K562 (cell line): ENCODE measurements at regions not wholly inside any gene's neighbourhood (a gene's known extent, or its start where the extent isn't known, plus 50 kb on each side); places are given as distances from the start of the nearest gene placed in this dataset.

Experiments
- ATAC-seq: fragments of 200-7000 bp; cut with Tn5 transposase; 3 replicates; pipeline ENCODE4 v1.9.1; 2020; ENCODE audit warnings: moderate library complexity
- BruUV-seq: library from RNA; stranded (reverse); fragments of 400-500 nt; replicated peaks from 2 replicates; lab custom pipeline; 2021; lab: Mats Ljungman, UMichigan
- CTCF ChIA-PET: fragments of 300-600 bp; formaldehyde crosslinking; extraction: SDS; loops from one replicate; lab custom pipeline; 2021; ENCODE audit warnings: low intra/inter-chr PET ratio; lab: Yijun Ruan, JAX
- POLR2A ChIA-PET: fragments of 300-600, 350-650 bp; sonication (Branson Sonifier 250); formaldehyde crosslinking; extraction: SDS; loops from one replicate; lab custom pipeline; 2021; ENCODE audit warnings: antibody characterized with exemption, inconsistent platforms; lab: Yijun Ruan, JAX
- DNase-seq, 4 experiments: peaks; one replicate each; pipeline versions ENCODE4 v3.0.0 to v3.0.0-alpha.2; 2011 to 2018; ENCODE audit warnings: low spot score in 3 of 4, mixed read lengths in 3 of 4; ENCODE audit errors: extremely low read depth in 1 of 4
- FAIRE-seq: peaks from 2 replicates; lab custom pipeline; 2011; peaks lifted over from hg19 to GRCh38; lab: Jason Lieb, UNC
- H2AFZ ChIP-seq: 2 replicates; pipeline ENCODE4 v1.6.0; 2011; ENCODE audit warnings: low read depth, low read length, control low read depth, inconsistent platforms
- H3K27ac ChIP-seq: fragments of 200-600 bp; 3 replicates; pipeline ENCODE4 v1.8.0; 2011; ENCODE audit warnings: low read depth, mild to moderate bottlenecking, control low read depth, inconsistent platforms, low read length, moderate library complexity, mixed read lengths; ENCODE audit errors: extremely low read depth
- H3K27me3 ChIP-seq, 2 experiments: fragments of 300-600 bp in 1 of 2; 2 replicates in 1 of 2; 3 replicates in 1 of 2; pipeline versions ENCODE4 v1.6.0 to v1.8.0; 2011; ENCODE audit warnings: inconsistent platforms in 2 of 2, low read length in 2 of 2, mild to moderate bottlenecking in 1 of 2, mixed read lengths in 1 of 2, moderate library complexity in 1 of 2; ENCODE audit not compliant: control insufficient read depth in 2 of 2, insufficient read depth in 2 of 2
- H3K36me3 ChIP-seq: fragments of 300-600 bp; 3 replicates; pipeline ENCODE4 v1.8.0; 2011; ENCODE audit warnings: mild to moderate bottlenecking, low read length, inconsistent platforms; ENCODE audit not compliant: control insufficient read depth, insufficient read depth
- H3K4me1 ChIP-seq, 2 experiments: fragments of 200-600 bp in 1 of 2; replicated peaks in 1 of 2; 2 replicates in 1 of 2; 3 replicates in 1 of 2; pipeline versions ENCODE4 v1.5.1 to v1.8.0; 2011; ENCODE audit warnings: inconsistent platforms in 2 of 2, low read length in 2 of 2, mild to moderate bottlenecking in 1 of 2, mixed read lengths in 1 of 2, moderate library complexity in 1 of 2; ENCODE audit not compliant: control insufficient read depth in 2 of 2, insufficient read depth in 2 of 2
- H3K4me2 ChIP-seq: 2 replicates; pipeline ENCODE4 v1.6.1; 2011; ENCODE audit warnings: low read length, control low read depth, inconsistent platforms, mixed read lengths; ENCODE audit not compliant: insufficient read depth
- H3K4me3 ChIP-seq: fragments of 200-600 bp; sonication (generic), shearing (Covaris generic); 2 replicates; pipeline ENCODE4 v1.5.1; 2016; ENCODE audit warnings: control low read depth, inconsistent platforms
- H3K79me2 ChIP-seq: fragments of 200-600 bp; 3 replicates; pipeline ENCODE4 v1.8.0; 2011; ENCODE audit warnings: low read length, inconsistent platforms; ENCODE audit not compliant: control insufficient read depth, insufficient read depth
- H3K9ac ChIP-seq, 2 experiments: 2 replicates each; pipeline versions ENCODE4 v1.6.0 to v1.6.1; 2011; ENCODE audit warnings: low read depth in 2 of 2, low read length in 2 of 2, control low read depth in 1 of 2, inconsistent platforms in 1 of 2, mild to moderate bottlenecking in 1 of 2, mixed read lengths in 1 of 2; ENCODE audit not compliant: insufficient read depth in 1 of 2
- H3K9me1 ChIP-seq: one replicate; pipeline ENCODE4 v1.6.0; 2011; ENCODE audit warnings: inconsistent platforms, mild to moderate bottlenecking, low read length, moderate library complexity; ENCODE audit not compliant: control insufficient read depth, insufficient read depth
- H3K9me3 ChIP-seq: replicated peaks from 2 replicates; pipeline ENCODE4 v1.5.1; 2011; ENCODE audit warnings: low read depth, low read length, inconsistent platforms; ENCODE audit not compliant: control insufficient read depth, insufficient read depth
- H4K20me1 ChIP-seq: replicated peaks from 2 replicates; pipeline ENCODE4 v1.6.1; 2011; ENCODE audit warnings: low read length, inconsistent platforms, mixed read lengths; ENCODE audit not compliant: control insufficient read depth, insufficient read depth
- GTF2A2 ChIP-seq: IDR thresholded peaks from 2 replicates; pipeline ENCODE4 v1.6.1; 2016; ENCODE audit warnings: mild to moderate bottlenecking, missing genetic modification characterization, missing compliant biosample characterization
- HNRNPL ChIP-seq: fragments of 200-400 bp; formaldehyde crosslinking; IDR thresholded peaks from 2 replicates; pipeline ENCODE4 v1.6.1; 2017; ENCODE audit warnings: low read depth, mild to moderate bottlenecking, low read length
- MAFG ChIP-seq: fragments of 450-650 bp; conservative IDR thresholded peaks from 2 replicates; pipeline ENCODE4 v1.6.1; 2016; ENCODE audit warnings: missing genetic modification characterization, missing compliant biosample characterization
- NFXL1 ChIP-seq: fragments of 450-650 bp; formaldehyde crosslinking; IDR thresholded peaks from 2 replicates; pipeline ENCODE4 v1.4.0; 2021; ENCODE audit warnings: mild to moderate bottlenecking
- PCBP1 ChIP-seq: fragments of 200-400 bp; formaldehyde crosslinking; IDR thresholded peaks from 2 replicates; pipeline ENCODE4 v1.6.1; 2018; ENCODE audit warnings: mild to moderate bottlenecking, low read depth, low read length; ENCODE audit not compliant: poor library complexity, severe bottlenecking
- ZNF140 ChIP-seq: fragments of 250-450 bp; sonication (Bioruptor Pico); IDR thresholded peaks from 2 replicates; pipeline ENCODE4 v1.8.0; 2021; ENCODE audit warnings: moderate library complexity, mild to moderate bottlenecking, inconsistent platforms
- ZNF324 ChIP-seq: fragments of 250-450 bp; sonication (Bioruptor Pico); IDR thresholded peaks from 2 replicates; pipeline ENCODE4 v1.4.0; 2020; ENCODE audit warnings: mild to moderate bottlenecking
- WGBS: fragments of 100-300 bp; shearing (Covaris generic); methylation state at CpG from one replicate; pipeline ENCODE4 v1.1.6; 2016; ENCODE audit warnings: low coverage, mixed read lengths; ENCODE audit not compliant: insufficient coverage; ENCODE audit errors: missing lambda C conversion rate; 5-methylcytosine and 5-hydroxymethylcytosine counted together
- in situ Hi-C: fragments of 300-500 bp; cut with MboI; formaldehyde crosslinking; loops from 4 replicates; pipeline ENCODE4 v1.15.0; 2018; ENCODE audit warnings: inconsistent platforms, mixed read lengths
- intact Hi-C: fragments of 100-400 bp; cut with micrococcal nuclease; formaldehyde crosslinking; loops from 2 replicates; pipeline ENCODE4 v1.14.2; 2022
- TF ChIP-seq, protein P1 (sequence below): fragments of 250-450 bp; sonication (Bioruptor Pico); IDR thresholded peaks from 2 replicates; pipeline ENCODE4 v1.4.0; 2020; ENCODE audit warnings: mild to moderate bottlenecking, moderate library complexity, borderline replicate concordance

DNA sequence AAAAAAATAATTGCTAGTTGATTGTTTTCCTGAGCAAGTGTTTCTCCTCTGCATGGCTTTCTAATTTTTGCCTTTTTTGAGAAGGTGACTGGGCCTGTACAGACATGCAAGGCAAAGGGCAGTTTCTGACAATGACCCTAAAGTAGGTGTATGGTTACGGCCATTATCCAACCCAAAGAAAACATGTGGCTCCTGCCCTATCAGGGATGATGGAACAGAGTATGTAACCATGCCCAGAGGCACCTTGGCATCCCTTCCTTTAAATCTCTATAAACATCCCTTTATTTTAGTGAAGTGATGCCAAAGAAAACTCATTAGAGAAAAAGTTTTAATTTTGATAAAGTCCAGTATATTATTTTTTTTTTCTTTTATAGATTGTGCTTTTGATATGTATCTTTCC is 217.5 kb downstream of the LPIN1 start:
- H3K4me3 ChIP-seq, result no peak overlapping the region
- intact Hi-C loops (loop anchor here (10.0 kb wide), 1 partner anchor 311 kb away; no protein-coding TSS in a partner anchor), in situ Hi-C loops (no loop called here)
- no peaks in the 10 kb centered on the region for H3K79me2 ChIP-seq
- FAIRE-seq, result no peak
- TF ChIP-seq NFXL1 (no peak), ZNF324 (no peak), ZNF140 (no peak), PCBP1 (no peak), HNRNPL (no peak), GTF2A2 (tag) (no peak), MAFG (tag) (no peak)
- TF ChIP-seq, protein P1, sequence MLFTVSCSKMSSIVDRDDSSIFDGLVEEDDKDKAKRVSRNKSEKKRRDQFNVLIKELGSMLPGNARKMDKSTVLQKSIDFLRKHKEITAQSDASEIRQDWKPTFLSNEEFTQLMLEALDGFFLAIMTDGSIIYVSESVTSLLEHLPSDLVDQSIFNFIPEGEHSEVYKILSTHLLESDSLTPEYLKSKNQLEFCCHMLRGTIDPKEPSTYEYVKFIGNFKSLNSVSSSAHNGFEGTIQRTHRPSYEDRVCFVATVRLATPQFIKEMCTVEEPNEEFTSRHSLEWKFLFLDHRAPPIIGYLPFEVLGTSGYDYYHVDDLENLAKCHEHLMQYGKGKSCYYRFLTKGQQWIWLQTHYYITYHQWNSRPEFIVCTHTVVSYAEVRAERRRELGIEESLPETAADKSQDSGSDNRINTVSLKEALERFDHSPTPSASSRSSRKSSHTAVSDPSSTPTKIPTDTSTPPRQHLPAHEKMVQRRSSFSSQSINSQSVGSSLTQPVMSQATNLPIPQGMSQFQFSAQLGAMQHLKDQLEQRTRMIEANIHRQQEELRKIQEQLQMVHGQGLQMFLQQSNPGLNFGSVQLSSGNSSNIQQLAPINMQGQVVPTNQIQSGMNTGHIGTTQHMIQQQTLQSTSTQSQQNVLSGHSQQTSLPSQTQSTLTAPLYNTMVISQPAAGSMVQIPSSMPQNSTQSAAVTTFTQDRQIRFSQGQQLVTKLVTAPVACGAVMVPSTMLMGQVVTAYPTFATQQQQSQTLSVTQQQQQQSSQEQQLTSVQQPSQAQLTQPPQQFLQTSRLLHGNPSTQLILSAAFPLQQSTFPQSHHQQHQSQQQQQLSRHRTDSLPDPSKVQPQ (CRISPR knock-in tag), result no peak
- no peak overlapping the region for H3K27ac ChIP-seq
- no peak overlapping the region for H3K9ac ChIP-seq
- H3K36me3 ChIP-seq, result no peaks in the 10 kb centered on the region
- H2AFZ ChIP-seq, result no peak overlapping the region
- 58% methylated on average over 1 of the region's 1 CpG for WGBS
- H3K4me2 ChIP-seq, result no peak overlapping the region
- H3K9me3 ChIP-seq, result no peaks in the 10 kb centered on the region
- POLR2A ChIA-PET, result no interaction called here
- H3K9me1 ChIP-seq, result no peaks in the 10 kb centered on the region
- ATAC-seq, result no peak
- CTCF ChIA-PET, result no interaction called here
- no peaks in the 10 kb centered on the region for H3K27me3 ChIP-seq
- no TSS peak for BruUV-seq
- no peak for DNase-seq
- no peaks in the 10 kb centered on the region for H4K20me1 ChIP-seq
- H3K4me1 ChIP-seq, result peaks cover 4 to 22% of the 10 kb centered on the region in 2 experiments; a peak in 4 of 5 replicates
